CD4-positive, alpha-beta T cell treated with Interferon gamma for 1 hour (primary cell): ENCODE measurements at regions not wholly inside any gene's neighbourhood (a gene's known extent, or its start where the extent isn't known, plus 50 kb on each side); places are given as distances from the start of the nearest gene placed in this dataset.
"Not testable (repeated sequence)": the region's sequence is repeated elsewhere in the genome, so short reads cannot be mapped to it uniquely, and the experiment has no call there.

Experiments
- DNase-seq: peaks from one replicate; pipeline ENCODE4 v3.0.0-alpha.2; 2020

GRCh38 chr3:35950021-35950420 is 310.7 kb downstream of the ARPP21 start:
- DNase-seq, result no peak

DNA sequence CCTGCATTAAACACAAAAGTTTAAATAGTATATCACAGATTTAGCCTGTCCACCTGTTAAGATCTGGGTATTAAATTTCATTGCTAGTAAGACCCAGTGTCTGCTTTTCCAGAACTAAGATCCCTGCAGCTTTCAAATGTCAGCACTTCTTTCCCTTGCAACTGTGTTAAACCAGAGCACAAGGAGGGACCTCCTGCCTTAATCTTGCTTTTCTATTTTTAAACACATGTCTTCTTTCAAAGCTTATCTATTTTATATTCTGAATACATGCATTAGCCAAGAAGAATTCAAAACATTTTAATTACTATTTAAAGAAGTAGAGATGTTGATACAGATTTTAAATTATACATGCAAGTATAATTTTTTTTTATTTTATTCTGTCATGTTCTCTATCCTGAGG is 315.1 kb downstream of the ARPP21 start:
- DNase-seq, result no peak

- DNase-seq, result no peak
Observed at GRCh38 chr3:35965908-35966307, 326.6 kb downstream of the ARPP21 start.

- DNase-seq, result no peak
Observed at GRCh38 chr3:35966629-35967464, 327.5 kb downstream of the ARPP21 start.

DNA sequence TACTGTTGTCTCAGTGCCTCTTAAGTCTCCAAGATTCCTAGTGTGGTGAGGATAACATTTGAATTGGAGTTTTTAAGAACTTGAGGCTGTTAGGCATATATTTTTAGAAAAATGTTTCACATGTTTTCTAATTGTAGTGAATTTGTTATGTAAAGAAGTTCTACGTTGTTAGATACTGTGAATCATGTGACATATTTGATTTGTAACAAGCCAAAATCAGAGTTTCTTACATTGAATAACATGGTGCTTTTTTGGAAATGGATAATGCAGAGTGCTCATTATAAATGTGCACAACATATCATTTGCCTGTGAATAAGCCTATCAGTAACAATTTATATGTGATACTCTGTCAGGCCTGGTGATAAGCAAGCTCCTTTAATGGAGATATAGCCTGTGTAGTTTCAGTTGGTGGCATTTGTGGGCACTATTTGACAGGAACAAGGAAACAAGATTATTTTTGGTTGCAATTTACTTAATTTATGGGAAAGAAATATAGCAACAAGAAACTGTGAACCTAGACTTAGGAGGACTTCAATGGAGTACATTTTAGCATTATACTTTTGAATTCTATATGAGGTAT is 328.8 kb downstream of the ARPP21 start:
- DNase-seq, result no peak

DNA sequence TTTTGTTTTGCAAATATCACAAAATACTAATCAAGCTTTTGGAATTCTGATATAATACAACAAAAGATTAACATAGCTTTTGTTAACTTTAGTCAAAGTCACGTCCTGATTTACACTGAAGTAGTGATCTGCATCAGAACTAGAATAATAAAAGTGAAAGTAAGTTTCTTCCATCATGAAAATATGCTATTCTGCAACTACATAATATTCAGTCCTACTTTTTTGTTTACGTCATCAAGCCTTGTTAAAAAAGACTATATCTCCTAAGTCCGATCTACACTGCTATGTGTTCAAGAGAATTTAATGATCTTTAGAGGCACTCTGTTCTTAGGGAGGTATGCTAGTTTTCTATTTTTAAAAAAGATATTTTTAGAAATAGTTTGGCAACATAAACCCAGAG is 330.1 kb downstream of the ARPP21 start:
- no peak for DNase-seq

DNA sequence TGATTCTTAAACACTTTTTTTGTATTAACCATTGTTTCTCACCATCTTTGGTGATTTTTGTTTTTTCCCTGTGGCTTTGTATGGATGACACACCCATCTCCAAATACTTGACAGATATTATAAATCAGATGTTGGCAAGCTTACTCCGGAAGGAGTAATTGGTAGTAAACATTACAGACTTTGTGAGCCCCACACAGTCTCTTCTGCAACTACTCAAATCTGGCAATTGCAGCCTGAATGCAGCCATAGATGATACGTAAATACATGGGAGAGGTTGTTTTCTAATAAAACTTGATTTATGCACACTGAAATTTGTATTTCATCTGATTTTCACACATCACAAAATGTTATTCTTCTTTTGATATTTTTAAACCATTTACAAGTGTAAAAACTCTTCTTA is 331.5 kb downstream of the ARPP21 start:
- no peak for DNase-seq

DNA sequence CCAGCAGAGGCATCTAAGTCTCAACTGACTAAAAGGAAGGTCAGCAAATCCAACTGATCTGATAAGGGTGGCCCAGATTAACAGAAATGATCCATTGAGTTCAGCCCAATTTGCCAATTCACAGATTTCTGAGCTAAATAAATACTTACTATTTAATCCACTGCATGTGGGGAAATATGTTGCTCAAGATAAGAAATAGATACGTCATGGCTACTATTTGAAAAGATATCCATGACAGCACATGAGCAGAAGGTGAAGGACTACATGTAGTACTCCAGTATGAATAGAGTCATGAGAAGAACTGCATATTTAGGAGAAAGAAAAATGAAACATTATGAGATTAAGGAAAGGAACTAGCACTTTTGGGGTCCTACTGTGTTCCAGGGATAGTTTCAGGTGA is 332.4 kb downstream of the ARPP21 start:
- no peak for DNase-seq

DNA sequence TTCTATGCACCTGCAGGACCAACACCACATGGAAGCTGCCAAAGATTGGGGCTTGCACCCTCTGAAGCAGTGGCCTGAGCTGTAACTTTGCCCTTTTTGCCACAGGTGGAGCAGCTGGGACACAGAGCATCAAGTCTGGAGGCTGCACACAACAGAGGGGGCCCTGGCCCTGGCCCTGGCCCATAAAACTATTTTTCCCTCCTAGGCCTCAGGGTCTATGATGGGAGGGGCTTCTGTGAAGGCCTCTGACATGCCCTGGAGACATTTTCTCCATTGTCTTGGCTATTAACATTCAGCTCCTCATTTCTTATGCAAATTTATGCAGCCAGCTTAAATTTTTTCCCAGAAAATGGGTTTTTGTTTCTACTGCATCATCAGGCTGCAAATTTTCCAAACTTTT is 335.5 kb downstream of the ARPP21 start:
- DNase-seq, result no peak

GRCh38 chr3:35986161-35986560 is 346.8 kb downstream of the ARPP21 start:
- no peak for DNase-seq

DNA sequence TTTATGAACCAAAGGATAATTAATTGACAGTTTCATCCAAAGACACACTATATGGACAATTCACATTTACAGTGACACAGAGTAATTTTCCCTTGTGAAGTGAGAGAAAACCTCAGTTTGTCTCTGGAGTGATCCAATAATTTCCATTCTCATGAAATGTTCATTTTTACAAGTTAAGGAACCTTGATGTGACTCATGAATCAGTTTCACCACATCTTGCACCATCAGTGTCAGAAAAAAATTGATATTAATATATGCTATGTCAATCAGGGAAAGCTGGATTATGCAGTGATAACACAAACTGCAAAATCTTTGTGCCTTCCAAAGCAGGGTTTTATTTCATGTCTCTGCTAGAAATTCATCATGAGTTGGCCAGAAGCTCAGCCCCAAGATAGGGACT is 348.1 kb downstream of the ARPP21 start:
- no peak for DNase-seq

DNA sequence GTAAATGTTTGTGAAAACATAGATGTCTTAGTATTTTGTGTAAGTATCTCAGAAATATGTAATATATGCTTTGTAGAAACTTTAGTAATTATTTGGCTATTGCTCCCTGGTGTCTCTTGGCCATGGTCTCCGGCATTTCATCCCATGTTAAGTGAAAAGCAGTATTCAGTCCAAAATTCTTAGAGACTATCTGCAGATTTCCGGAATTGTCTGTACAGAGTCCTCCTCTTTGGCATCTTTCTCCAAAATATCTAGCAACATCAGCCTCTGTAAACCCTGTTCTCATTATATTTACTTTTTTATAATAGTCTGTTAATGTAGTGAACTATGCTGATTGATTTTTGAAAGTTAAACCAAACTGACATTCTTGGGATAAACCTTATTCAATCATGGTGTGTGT is 352.7 kb downstream of the ARPP21 start:
- DNase-seq, result no peak

- no peak for DNase-seq
Observed at GRCh38 chr3:36011791-36012190, 368.5 kb upstream of the STAC start.

DNA sequence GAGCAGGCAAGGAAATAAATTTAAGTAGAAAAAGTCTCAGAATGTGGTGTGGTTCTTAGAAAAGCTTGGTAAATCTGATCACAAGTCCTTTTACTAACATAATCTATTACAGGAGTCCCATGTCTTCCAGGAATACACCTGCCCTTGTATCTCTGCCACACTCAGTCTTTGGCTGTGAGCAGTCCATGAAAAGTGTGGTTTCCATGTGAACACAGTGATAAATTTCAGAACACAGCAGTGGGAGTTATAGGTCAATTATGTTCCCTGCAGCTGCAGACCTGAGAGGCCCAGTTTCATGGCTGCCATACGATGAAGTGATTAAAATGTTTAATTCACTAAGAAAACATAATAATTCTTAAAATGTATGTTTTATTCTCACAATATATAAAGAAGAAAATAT is 366.9 kb upstream of the STAC start:
- DNase-seq, result no peak

DNA sequence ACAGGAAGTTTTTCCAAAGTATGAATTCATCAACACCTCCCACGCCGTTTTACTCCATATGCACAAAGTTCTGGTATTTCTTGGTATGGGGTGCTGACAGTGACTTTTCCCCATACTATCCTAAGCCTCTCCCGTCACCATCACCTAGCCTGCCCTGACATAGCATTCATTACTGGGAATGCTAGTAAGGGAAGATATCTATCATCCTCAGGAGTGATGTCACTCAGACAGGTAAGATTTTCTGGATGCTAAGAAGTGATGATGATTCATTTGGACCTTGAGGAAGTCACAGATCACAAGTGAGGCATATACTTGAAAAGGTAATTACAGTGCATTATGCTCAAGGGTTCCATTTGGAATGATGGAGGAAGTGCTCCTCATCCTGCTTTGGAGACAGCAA is 355.1 kb upstream of the STAC start:
- DNase-seq, result no peak

- DNase-seq, result no peak
Observed at GRCh38 chr3:36032180-36033047, 347.9 kb upstream of the STAC start.

DNA sequence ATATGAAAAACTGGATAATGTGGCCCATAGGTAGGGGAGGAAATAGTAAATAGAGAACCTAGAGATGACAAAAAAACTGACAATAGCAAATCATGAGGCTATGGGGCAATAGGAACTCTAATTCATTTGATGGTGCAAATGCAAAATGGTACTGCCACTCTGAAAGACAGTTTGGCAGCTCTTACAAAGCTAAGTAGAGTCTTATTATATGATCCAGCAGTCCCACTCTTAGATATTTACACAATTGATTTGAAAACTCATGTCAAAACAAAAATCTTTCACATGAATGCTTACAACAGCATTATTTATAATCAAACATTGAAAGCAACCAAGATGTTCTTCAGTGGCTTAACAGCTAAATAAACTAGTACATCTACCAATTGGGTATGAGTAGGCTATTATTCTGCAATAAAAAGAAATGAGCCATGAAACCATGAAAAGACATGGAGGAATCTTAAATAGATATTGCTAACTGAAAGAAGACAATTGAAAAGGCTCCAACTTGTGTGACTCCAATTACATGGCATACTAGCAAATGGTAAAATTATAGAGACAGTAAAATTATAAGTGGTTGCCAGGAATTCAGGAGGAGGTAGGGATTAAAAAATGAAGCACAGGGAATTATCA is 321.8 kb upstream of the STAC start:
- DNase-seq, result no peak

DNA sequence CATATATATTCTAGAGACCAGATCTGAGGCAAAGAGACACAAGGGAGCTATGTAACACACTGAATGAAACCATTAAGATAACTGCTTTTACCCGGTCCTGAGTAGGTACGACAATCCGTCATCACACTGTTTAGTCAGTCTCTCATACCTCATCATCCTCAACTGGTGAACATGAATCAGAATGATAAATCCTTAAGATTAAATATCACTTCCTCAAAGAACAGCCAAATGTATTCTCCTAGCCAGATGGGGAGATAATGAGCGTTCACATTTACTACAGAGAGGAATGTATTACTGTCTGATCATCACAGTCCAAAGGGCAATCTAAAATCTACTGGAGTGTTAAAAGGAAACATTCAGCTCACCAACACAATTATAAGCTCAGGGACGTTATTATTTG is 319.4 kb upstream of the STAC start:
- no peak for DNase-seq

- no peak for DNase-seq
Observed at GRCh38 chr3:36063992-36064391, 316.3 kb upstream of the STAC start.

- no peak for DNase-seq
Observed at GRCh38 chr3:36065321-36065720, 315.0 kb upstream of the STAC start.

DNA sequence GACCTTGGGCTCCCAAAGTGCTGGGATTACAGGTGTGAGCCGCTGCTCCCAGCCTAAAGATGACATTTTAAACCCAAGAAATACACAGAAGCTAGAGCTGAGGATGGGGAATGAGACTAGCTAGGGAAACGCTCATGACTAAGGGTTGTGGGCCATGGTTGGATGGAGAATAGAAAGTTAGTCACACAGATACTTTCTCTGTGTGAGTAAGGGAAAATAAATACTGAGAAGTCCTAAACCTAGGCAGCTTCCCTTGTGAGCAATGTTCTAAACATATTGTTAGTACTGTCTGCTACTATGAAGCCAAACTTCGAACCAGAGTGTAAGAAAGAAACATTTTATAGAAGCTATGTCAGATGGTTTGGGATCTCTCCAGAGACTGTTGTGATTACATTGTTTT is 304.8 kb upstream of the STAC start:
- no peak for DNase-seq

DNA sequence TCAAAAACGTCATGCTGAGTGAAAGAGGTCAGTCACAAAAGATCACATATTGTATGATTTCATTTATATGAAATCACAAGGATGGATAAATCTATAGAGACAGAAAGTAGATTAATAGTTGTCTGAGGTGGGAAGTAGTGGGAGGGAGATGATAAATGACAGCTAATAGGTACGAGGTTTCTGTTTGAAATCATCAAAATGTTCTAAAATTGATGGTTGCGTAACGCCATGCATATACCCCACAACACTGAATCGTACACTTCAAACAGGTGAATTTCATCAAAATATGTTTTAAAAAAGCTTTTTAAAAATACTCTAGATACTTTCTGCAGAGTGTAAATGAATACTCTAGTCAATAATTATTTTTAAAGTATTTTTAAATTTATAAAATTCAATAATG is 303.0 kb upstream of the STAC start:
- no peak for DNase-seq

GRCh38 chr3:36082958-36083357 is 297.3 kb upstream of the STAC start:
- not testable (repeated sequence) for DNase-seq
